ENCODE measurements at regions not wholly inside any gene's neighbourhood (a gene's known extent, or its start where the extent isn't known, plus 50 kb on each side); places are given as distances from the start of the nearest gene placed in this dataset.

DNA sequence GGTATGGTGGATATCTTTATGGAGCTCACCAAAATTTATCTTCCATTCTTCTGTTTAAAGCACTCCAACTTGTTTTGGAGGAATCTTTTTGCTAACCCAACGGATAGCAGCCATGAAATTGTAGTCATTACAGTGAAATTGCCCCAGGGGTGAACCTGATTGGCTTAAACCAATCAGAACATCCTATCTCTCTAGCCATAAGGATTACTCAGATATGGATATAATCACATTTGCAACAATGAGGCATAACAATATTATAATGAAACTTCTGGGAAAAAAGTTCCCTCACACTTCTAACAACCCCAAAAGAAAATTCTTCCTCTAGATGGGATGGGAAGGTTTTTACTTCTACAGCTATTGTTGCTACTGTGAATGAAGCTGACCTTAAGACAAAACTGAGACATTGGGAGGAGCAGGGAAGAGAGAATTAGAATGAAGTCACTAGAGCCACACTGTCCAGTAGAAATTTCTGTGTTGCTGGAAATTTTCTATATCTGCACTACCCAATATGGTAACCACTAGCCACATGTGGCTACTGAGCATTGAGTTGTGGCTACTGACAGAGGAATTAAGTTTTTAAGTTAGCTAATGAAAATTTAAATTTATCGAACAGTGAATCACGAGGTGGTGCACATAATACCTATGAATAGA, 50.4 kb upstream of the ARHGAP21 start:
- RAD21 ChIA-PET (ENCODE audit: low non-redundant PET in 1 of 2, low total read pairs in 2 of 2, uncharacterized antibody in 2 of 2, unreplicated experiment in 2 of 2), result no interaction called here
- H4K20me1 ChIP-seq (ENCODE audit: insufficient read depth), result no peaks in the 10 kb centered on the region
- H2AFZ ChIP-seq (ENCODE audit: low read depth, low read length, poor library complexity, severe bottlenecking), result no peak overlapping the region
- intact Hi-C loops (cut with micrococcal nuclease), result no loop called here
- TF ChIP-seq ELF1 (IDR thresholded peaks at IDR 0.05; ENCODE audit: borderline replicate concordance, low read depth), result no peak
- TF ChIP-seq, protein P1, sequence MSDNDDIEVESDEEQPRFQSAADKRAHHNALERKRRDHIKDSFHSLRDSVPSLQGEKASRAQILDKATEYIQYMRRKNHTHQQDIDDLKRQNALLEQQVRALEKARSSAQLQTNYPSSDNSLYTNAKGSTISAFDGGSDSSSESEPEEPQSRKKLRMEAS (IDR thresholded peaks at IDR 0.05), result no peak
- TF ChIP-seq, protein P2, sequence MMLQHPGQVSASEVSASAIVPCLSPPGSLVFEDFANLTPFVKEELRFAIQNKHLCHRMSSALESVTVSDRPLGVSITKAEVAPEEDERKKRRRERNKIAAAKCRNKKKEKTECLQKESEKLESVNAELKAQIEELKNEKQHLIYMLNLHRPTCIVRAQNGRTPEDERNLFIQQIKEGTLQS (IDR thresholded peaks at IDR 0.05), result no peak
- TF ChIP-seq ZNF274 (IDR thresholded peaks at IDR 0.05; ENCODE audit: low read depth, low read length), result no peak
- TF ChIP-seq CBX3 (IDR thresholded peaks at IDR 0.05; ENCODE audit: low read depth), result no peak
- no peak for TF ChIP-seq SP1 (IDR thresholded peaks at IDR 0.05; ENCODE audit: low read depth)
- CTCF ChIA-PET, result no interaction called here
- H3K9ac ChIP-seq (ENCODE audit: low read length), result no peak overlapping the region
- H3K4me2 ChIP-seq (ENCODE audit: low read length), result no peak overlapping the region
- POLR2A ChIA-PET, result no interaction called here
- H3K79me2 ChIP-seq (ENCODE audit: insufficient read depth, low read length), result no peaks in the 10 kb centered on the region
- DNase-seq (ENCODE audit: low read depth, low spot score), result no peak
- ATAC-seq, result no peak
- no peaks in the 10 kb centered on the region for H3K9me3 ChIP-seq (ENCODE audit: control insufficient read depth in 1 of 2, insufficient read depth in 1 of 2, low read depth in 1 of 2, low read length in 2 of 2)
- no peaks in the 10 kb centered on the region for H3K4me1 ChIP-seq (ENCODE audit: control insufficient read depth in 1 of 2, insufficient read depth in 2 of 2, low read length in 2 of 2)
- H3K9me2 ChIP-seq (ENCODE audit: insufficient read depth), result no peaks in the 10 kb centered on the region
- no peaks in the 10 kb centered on the region for H3K27me3 ChIP-seq (ENCODE audit: insufficient read depth, low read length)
- H3K27ac ChIP-seq (ENCODE audit: low read depth, low read length), result no peak overlapping the region
- H3K36me3 ChIP-seq (ENCODE audit: control insufficient read depth in 1 of 2, insufficient read depth in 2 of 2, low read length in 2 of 2), result no peaks in the 10 kb centered on the region
- BruUV-seq (replicated peaks), result no TSS peak
- H3K4me3 ChIP-seq (replicated peaks in 1 of 2; ENCODE audit: low read depth in 1 of 2, low read length in 2 of 2), result no peak overlapping the region
